HG03558 (cell line): ENCODE measurements at regions not wholly inside any gene's neighbourhood (a gene's known extent, or its start where the extent isn't known, plus 50 kb on each side); places are given as distances from the start of the nearest gene placed in this dataset.
"Not testable (repeated sequence)": the region's sequence is repeated elsewhere in the genome, so short reads cannot be mapped to it uniquely, and the experiment has no call there.

Source experiments
- ATAC-seq: cut with Tn5 transposase; IDR thresholded peaks from one replicate; pipeline ENCODE4 v1.9.1; 2021; ENCODE audit warnings: moderate number of reproducible peaks; ENCODE audit not compliant: unreplicated experiment; ENCODE audit errors: extremely low read depth

- ATAC-seq, result not testable (repeated sequence)
These were observed 1065.1 kb downstream of the RPIA start for GRCh38 chr2:89756616-89757015.

GRCh38 chr2:89758332-89759026, 1067.0 kb downstream of the RPIA start:
- not testable (repeated sequence) for ATAC-seq

- ATAC-seq, result not testable (repeated sequence)
These were observed 1069.3 kb downstream of the RPIA start for GRCh38 chr2:89760762-89761161.

GRCh38 chr2:89761171-89761570, 1069.7 kb downstream of the RPIA start:
- not testable (repeated sequence) for ATAC-seq

GRCh38 chr2:89761863-89762262, 1070.4 kb downstream of the RPIA start:
- ATAC-seq, result not testable (repeated sequence)

- ATAC-seq, result not testable (repeated sequence)
These were observed 1071.2 kb downstream of the RPIA start for GRCh38 chr2:89762461-89763253.

GRCh38 chr2:89763254-89763580, 1071.7 kb downstream of the RPIA start:
- ATAC-seq, result no peak

GRCh38 chr2:89763581-89764485, 1072.4 kb downstream of the RPIA start:
- no peak for ATAC-seq

GRCh38 chr2:89764571-89765360, 1073.3 kb downstream of the RPIA start:
- not testable (repeated sequence) for ATAC-seq

GRCh38 chr2:89765361-89765718, 1073.9 kb downstream of the RPIA start:
- ATAC-seq, result not testable (repeated sequence)

GRCh38 chr2:89766141-89766990, 1074.9 kb downstream of the RPIA start:
- not testable (repeated sequence) for ATAC-seq

- ATAC-seq, result not testable (repeated sequence)
These were observed 1075.6 kb downstream of the RPIA start for GRCh38 chr2:89767058-89767457.

GRCh38 chr2:89767572-89768435, 1076.3 kb downstream of the RPIA start:
- no peak for ATAC-seq

- no peak for ATAC-seq
These were observed 1084.4 kb downstream of the RPIA start for GRCh38 chr2:89775885-89776284.

- no peak for ATAC-seq
These were observed 1088.8 kb downstream of the RPIA start for GRCh38 chr2:89780318-89780717.

GRCh38 chr2:89781962-89782361, 1090.5 kb downstream of the RPIA start:
- no peak for ATAC-seq

- ATAC-seq, result no peak
These were observed 1093.5 kb downstream of the RPIA start for GRCh38 chr2:89784960-89785359.

- not testable (repeated sequence) for ATAC-seq
These were observed 1094.1 kb downstream of the RPIA start for GRCh38 chr2:89785528-89785927.
